H1 (cell line): ENCODE measurements at regions not wholly inside any gene's neighbourhood (a gene's known extent, or its start where the extent isn't known, plus 50 kb on each side); places are given as distances from the start of the nearest gene placed in this dataset.

ENCODE experiments used
- CTCF ChIA-PET: fragments of 300-600 bp; sonication (Branson Sonifier 250); formaldehyde crosslinking; loops from one replicate; lab custom pipeline; 2021; ENCODE audit not compliant: partially characterized antibody; lab: Charles Lee
- POLR2A ChIA-PET: fragments of 300-600 bp; sonication (Branson Sonifier 250); formaldehyde crosslinking; loops from one replicate; lab custom pipeline; 2021; ENCODE audit warnings: inconsistent platforms; ENCODE audit not compliant: partially characterized antibody; lab: Charles Lee
- DNase-seq, 2 experiments: peaks; one replicate each; pipeline versions ENCODE4 v3.0.0 to v3.0.0-alpha.2; 2010 to 2022; ENCODE audit warnings: low spot score in 2 of 2, low read depth in 1 of 2, mixed read lengths in 1 of 2
- FAIRE-seq: peaks from 2 replicates; lab custom pipeline; 2011; peaks lifted over from hg19 to GRCh38; lab: Jason Lieb, UNC
- H2AFZ ChIP-seq: 2 replicates; pipeline ENCODE4 v1.8.1; 2012; ENCODE audit warnings: low read length, inconsistent platforms
- H2AK5ac ChIP-seq: 2 replicates; pipeline ENCODE4 v1.6.1; 2013; ENCODE audit warnings: low read depth, low read length
- H2BK120ac ChIP-seq: replicated peaks from 2 replicates; pipeline ENCODE3; 2013; ENCODE audit warnings: low read depth, low read length, inconsistent platforms
- H2BK12ac ChIP-seq: 2 replicates; pipeline ENCODE4 v1.6.1; 2013; ENCODE audit warnings: low read depth, low read length
- H2BK15ac ChIP-seq: 2 replicates; pipeline ENCODE4 v1.6.1; 2013; ENCODE audit warnings: low read length
- H2BK20ac ChIP-seq: 2 replicates; pipeline ENCODE4 v1.6.1; 2013; ENCODE audit warnings: low read length
- H2BK5ac ChIP-seq: 2 replicates; pipeline ENCODE4 v1.6.1; 2013; ENCODE audit warnings: low read depth, low read length
- H3K14ac ChIP-seq: 2 replicates; pipeline ENCODE4 v1.6.1; 2013; ENCODE audit warnings: inconsistent platforms; ENCODE audit not compliant: insufficient read length
- H3K18ac ChIP-seq: 2 replicates; pipeline ENCODE4 v1.6.1; 2013; ENCODE audit warnings: low read length; ENCODE audit errors: extremely low read depth
- H3K23ac ChIP-seq: 2 replicates; pipeline ENCODE4 v1.6.1; 2013; ENCODE audit warnings: inconsistent platforms; ENCODE audit not compliant: insufficient read length
- H3K23me2 ChIP-seq: 2 replicates; pipeline ENCODE4 v1.6.1; 2013; ENCODE audit warnings: low read depth, low read length
- H3K27ac ChIP-seq: 2 replicates; pipeline ENCODE4 v1.6.1; 2011; ENCODE audit warnings: low read depth, low read length, inconsistent platforms
- H3K27me3 ChIP-seq, 4 experiments: replicated peaks in 1 of 4; 1 replicate in 1 of 4; 2 replicates in 3 of 4; pipeline versions ENCODE4 v1.6.1 to v1.8.1; 2011 to 2013; ENCODE audit warnings: low read length in 3 of 4, mild to moderate bottlenecking in 3 of 4, inconsistent platforms in 2 of 4, mixed read lengths in 2 of 4, moderate library complexity in 1 of 4; ENCODE audit not compliant: control insufficient read depth in 3 of 4, insufficient read depth in 3 of 4; ENCODE audit errors: extremely low read depth in 1 of 4
- H3K36me3 ChIP-seq, 4 experiments: 2 replicates each; pipeline versions ENCODE4 v1.6.1 to v1.8.1; 2011 to 2013; ENCODE audit warnings: mild to moderate bottlenecking in 4 of 4, low read length in 3 of 4, moderate library complexity in 2 of 4, control low read depth in 1 of 4, inconsistent platforms in 1 of 4; ENCODE audit not compliant: insufficient read depth in 4 of 4, control insufficient read depth in 2 of 4
- H3K4ac ChIP-seq: replicated peaks from 2 replicates; pipeline ENCODE3; 2013; ENCODE audit warnings: low read length, low read depth, mixed read lengths, inconsistent platforms; ENCODE audit not compliant: insufficient read length
- H3K4me1 ChIP-seq, 4 experiments: replicated peaks in 1 of 4; 1 replicate in 1 of 4; 2 replicates in 3 of 4; pipeline versions ENCODE4 v1.6.1 to v1.8.1; 2011 to 2013; ENCODE audit warnings: low read length in 3 of 4, inconsistent platforms in 2 of 4, mixed read lengths in 1 of 4; ENCODE audit not compliant: insufficient read depth in 4 of 4, control insufficient read depth in 3 of 4
- H3K4me2 ChIP-seq, 2 experiments: 2 replicates each; pipeline versions ENCODE4 v1.6.1 to v1.8.1; 2011 to 2013; ENCODE audit warnings: low read depth in 2 of 2, low read length in 2 of 2, control low read depth in 1 of 2, inconsistent platforms in 1 of 2, mild to moderate bottlenecking in 1 of 2; ENCODE audit not compliant: insufficient read depth in 1 of 2
- H3K4me3 ChIP-seq, 4 experiments: fragments of 200-600, 300-600 bp in 1 of 4; sonication (generic), shearing (Covaris generic), sonication (Bioruptor Twin) in 1 of 4; 2 replicates each; pipeline versions ENCODE4 v1.5.1 to v1.8.1; 2011 to 2016; ENCODE audit warnings: low read length in 4 of 4, low read depth in 3 of 4, control low read depth in 2 of 4, inconsistent platforms in 2 of 4, mild to moderate bottlenecking in 2 of 4, mixed read lengths in 1 of 4, moderate library complexity in 1 of 4; ENCODE audit not compliant: insufficient read depth in 2 of 4; ENCODE audit errors: extremely low read depth in 1 of 4
- H3K56ac ChIP-seq: replicated peaks from 2 replicates; pipeline ENCODE3; 2013; ENCODE audit warnings: low read depth, mild to moderate bottlenecking, mixed read lengths, low read length, inconsistent platforms; ENCODE audit not compliant: insufficient read length
- H3K79me1 ChIP-seq: 2 replicates; pipeline ENCODE4 v1.6.1; 2013; ENCODE audit warnings: low read depth, low read length, control low read depth
- H3K79me2 ChIP-seq, 2 experiments: 2 replicates each; pipeline versions ENCODE4 v1.6.1 to v1.8.1; 2012 to 2013; ENCODE audit warnings: low read length in 2 of 2, mild to moderate bottlenecking in 2 of 2, inconsistent platforms in 1 of 2; ENCODE audit not compliant: insufficient read depth in 2 of 2, control insufficient read depth in 1 of 2
- H3K9ac ChIP-seq, 4 experiments: replicated peaks in 1 of 4; 1 replicate in 1 of 4; 2 replicates in 3 of 4; pipeline versions ENCODE4 v1.6.1 to v1.8.1; 2011 to 2013; ENCODE audit warnings: low read depth in 3 of 4, low read length in 3 of 4, control low read depth in 2 of 4, mild to moderate bottlenecking in 2 of 4, moderate library complexity in 2 of 4, inconsistent platforms in 1 of 4; ENCODE audit errors: extremely low read depth in 1 of 4
- H3K9me3 ChIP-seq, 2 experiments: 2 replicates each; pipeline versions ENCODE4 v1.6.1 to v1.8.1; 2012 to 2013; ENCODE audit warnings: mild to moderate bottlenecking in 2 of 2, moderate library complexity in 2 of 2, control low read depth in 1 of 2, inconsistent platforms in 1 of 2, low read depth in 1 of 2, low read length in 1 of 2, mixed read lengths in 1 of 2; ENCODE audit not compliant: insufficient read depth in 2 of 2
- H4K20me1 ChIP-seq, 2 experiments: replicated peaks in 1 of 2; 2 replicates each; pipeline versions ENCODE3 to v1.8.1; 2011 to 2013; ENCODE audit warnings: inconsistent platforms in 2 of 2, low read length in 2 of 2, mild to moderate bottlenecking in 1 of 2; ENCODE audit not compliant: insufficient read depth in 2 of 2, control insufficient read depth in 1 of 2
- H4K5ac ChIP-seq: 2 replicates; pipeline ENCODE4 v1.6.1; 2013; ENCODE audit warnings: low read length, low read depth, mixed read lengths, inconsistent platforms; ENCODE audit not compliant: insufficient read length
- H4K8ac ChIP-seq: 2 replicates; pipeline ENCODE4 v1.8.0; 2013; ENCODE audit warnings: mild to moderate bottlenecking, moderate library complexity, low read length, inconsistent platforms; ENCODE audit not compliant: insufficient read depth; ENCODE audit errors: extremely low read depth
- H4K91ac ChIP-seq: replicated peaks from 2 replicates; pipeline ENCODE3; 2013; ENCODE audit warnings: low read length, mixed read lengths, inconsistent platforms; ENCODE audit not compliant: insufficient read length
- BRCA1 ChIP-seq: IDR thresholded peaks from 2 replicates; pipeline ENCODE4 v1.6.1; 2012; ENCODE audit warnings: low read depth, low read length, improper control_type of control experiment
- CBX8 ChIP-seq: fragments of 300-800, 300-1000 bp; sonication (generic); IDR thresholded peaks from 2 replicates; pipeline ENCODE4 v1.7.1; 2016; ENCODE audit warnings: low read depth, low read length, borderline replicate concordance
- CREB1 ChIP-seq: IDR thresholded peaks from 2 replicates; pipeline ENCODE4 v1.6.1; 2012; ENCODE audit warnings: inconsistent platforms
- CTBP2 ChIP-seq: IDR thresholded peaks from 2 replicates; pipeline ENCODE4 v1.7.0; 2011; ENCODE audit warnings: borderline replicate concordance, mild to moderate bottlenecking, moderate library complexity, mixed read lengths, low read length; ENCODE audit not compliant: insufficient read depth, insufficient read length
- E2F6 ChIP-seq: IDR thresholded peaks from 2 replicates; pipeline ENCODE4 v1.6.1; 2012; ENCODE audit warnings: inconsistent platforms
- HDAC2 ChIP-seq, 2 experiments: fragments of 300-600 bp in 1 of 2; sonication (generic) in 1 of 2; IDR thresholded peaks; 2 replicates each; pipeline ENCODE4 v1.6.1; 2011 to 2012; ENCODE audit warnings: low read depth in 2 of 2, low read length in 2 of 2, mild to moderate bottlenecking in 2 of 2, moderate library complexity in 2 of 2, borderline replicate concordance in 1 of 2, inconsistent platforms in 1 of 2
- JUN ChIP-seq: IDR thresholded peaks from 2 replicates; pipeline ENCODE4 v1.6.1; 2011; ENCODE audit warnings: low read depth, mild to moderate bottlenecking, improper control_type of control experiment, low read length
- KDM5A ChIP-seq: fragments of 200-600 bp; IDR thresholded peaks from 2 replicates; pipeline ENCODE4 v1.7.1; 2012; ENCODE audit warnings: mild to moderate bottlenecking, low read length, inconsistent platforms, mixed read lengths
- MAFK ChIP-seq: IDR thresholded peaks from 2 replicates; pipeline ENCODE4 v1.6.1; 2012; ENCODE audit warnings: low read depth, mild to moderate bottlenecking, improper control_type of control experiment, low read length
- NANOG ChIP-seq: IDR thresholded peaks from 2 replicates; pipeline ENCODE4 v1.6.1; 2011; ENCODE audit warnings: low read length, low read depth, mild to moderate bottlenecking, inconsistent platforms; ENCODE audit not compliant: insufficient read depth, poor library complexity, severe bottlenecking
- PHF8 ChIP-seq: fragments of 200-600 bp; sonication (generic); conservative IDR thresholded peaks from 2 replicates; pipeline ENCODE4 v1.7.1; 2012; ENCODE audit warnings: low read depth, mild to moderate bottlenecking, inconsistent platforms, low read length, moderate library complexity
- POLR2AphosphoS5 ChIP-seq: IDR thresholded peaks from 2 replicates; pipeline ENCODE4 v1.6.1; 2011; ENCODE audit warnings: low read depth, low read length
- RXRA ChIP-seq: IDR thresholded peaks from 2 replicates; pipeline ENCODE4 v1.6.1; 2011; ENCODE audit warnings: low read depth, mild to moderate bottlenecking, low read length, moderate library complexity; ENCODE audit not compliant: insufficient read depth
- SIRT6 ChIP-seq: IDR thresholded peaks from one replicate; pipeline ENCODE4 v1.7.1; 2012; ENCODE audit warnings: low read length, inconsistent platforms
- SRF ChIP-seq: IDR thresholded peaks from 2 replicates; pipeline ENCODE4 v1.6.1; 2011; ENCODE audit warnings: mild to moderate bottlenecking, low read depth, low read length, moderate library complexity
- WGBS, 2 experiments: shearing (Covaris generic) in 1 of 2; methylation state at CpG; one replicate each; pipeline versions ENCODE4 v1.1.6 to v1.1.7; 2013 to 2015; ENCODE audit warnings: low lambda C conversion rate in 2 of 2, mixed read lengths in 2 of 2, inconsistent platforms in 1 of 2, low coverage in 1 of 2, missing lambda C conversion rate in 1 of 2; ENCODE audit not compliant: insufficient replicate concordance in 2 of 2, insufficient coverage in 1 of 2, insufficient read length in 1 of 2; ENCODE audit errors: extremely low coverage in 1 of 2, missing lambda C conversion rate in 1 of 2; 5-methylcytosine and 5-hydroxymethylcytosine counted together

DNA sequence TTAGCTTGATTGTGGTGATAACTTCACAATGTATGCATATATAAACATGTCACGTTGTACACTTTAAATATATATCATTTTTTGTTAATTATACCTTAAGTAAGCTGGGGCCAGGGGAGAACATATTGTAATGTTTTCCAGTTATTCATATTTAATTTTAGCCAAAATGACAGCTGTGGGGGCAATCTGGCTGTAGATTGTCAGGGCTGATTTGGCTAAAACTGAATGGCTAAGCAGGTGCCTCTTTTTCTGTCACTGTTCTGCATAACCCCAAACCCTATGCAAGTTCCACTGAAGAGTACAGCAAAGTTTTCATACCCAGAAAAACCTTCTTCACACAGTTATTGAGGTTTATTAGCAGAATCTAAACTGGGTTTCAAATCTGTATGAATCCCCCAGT lies 318.2 kb downstream of the PTPRC start:
- H3K4me2 ChIP-seq: no peak overlapping the region
- no peaks in the 10 kb centered on the region for H3K79me1 ChIP-seq
- no peaks in the 10 kb centered on the region for H3K4me1 ChIP-seq
- H4K8ac ChIP-seq: no peak overlapping the region
- no peak overlapping the region for H3K14ac ChIP-seq
- H3K27ac ChIP-seq: no peak overlapping the region
- H2BK5ac ChIP-seq: no peak overlapping the region
- 90% methylated on average over 1 of the region's 1 CpG; no CpG with 5 or more reads in 1 of the 2 experiments for WGBS, 2 experiments
- FAIRE-seq (no peak), DNase-seq (no peak)
- no peaks in the 10 kb centered on the region for H3K9me3 ChIP-seq
- H4K91ac ChIP-seq: no peak overlapping the region
- no peak overlapping the region for H3K18ac ChIP-seq
- no peak overlapping the region for H4K5ac ChIP-seq
- ChIA-PET CTCF (interaction anchor here (0.6 to 0.8 kb wide), 2 partner anchors 67 to 256 kb away, joined by 3 read pairs; no protein-coding TSS in a partner anchor), POLR2A (no interaction called here)
- H2BK120ac ChIP-seq: no peak overlapping the region
- no peak overlapping the region for H3K23ac ChIP-seq
- no peak overlapping the region for H2AK5ac ChIP-seq
- no peak overlapping the region for H3K4me3 ChIP-seq
- no peaks in the 10 kb centered on the region for H3K23me2 ChIP-seq
- no peaks in the 10 kb centered on the region for H3K27me3 ChIP-seq
- no peaks in the 10 kb centered on the region for H4K20me1 ChIP-seq
- no peak overlapping the region for H3K9ac ChIP-seq
- H2BK15ac ChIP-seq: no peak overlapping the region
- H3K56ac ChIP-seq: no peak overlapping the region
- H2AFZ ChIP-seq: no peak overlapping the region
- H3K4ac ChIP-seq: no peak overlapping the region
- H2BK12ac ChIP-seq: no peak overlapping the region
- no peak overlapping the region for H2BK20ac ChIP-seq
- no peaks in the 10 kb centered on the region for H3K36me3 ChIP-seq
- no peaks in the 10 kb centered on the region for H3K79me2 ChIP-seq
- TF ChIP-seq CTBP2 (no peak), CREB1 (no peak), CBX8 (no peak), RXRA (no peak), HDAC2 (IDR thresholded peaks at IDR 0.05; ENCODE audit: borderline replicate concordance in 1 of 2, low read depth in 2 of 2, low read length in 2 of 2) (no peak), NANOG (no peak), JUN (no peak), KDM5A (no peak), SRF (no peak), MAFK (no peak), PHF8 (no peak), SIRT6 (no peak), E2F6 (no peak), POLR2AphosphoS5 (no peak), BRCA1 (no peak)
